Upper lobe of right lung (tissue), 1 donor: ENCODE measurements at regions not wholly inside any gene's neighbourhood (a gene's known extent, or its start where the extent isn't known, plus 50 kb on each side); places are given as distances from the start of the nearest gene placed in this dataset.

ENCODE experiments used
- ATAC-seq: fragments of 200-7000 bp; cut with Tn5 transposase; one replicate; pipeline ENCODE4 v1.9.1; 2020; ENCODE audit warnings: mild to moderate bottlenecking, moderate library complexity
- DNase-seq: peaks from one replicate; pipeline ENCODE4 v3.0.0-alpha.2; 2020
- H3K27ac ChIP-seq: fragments of 200-600 bp; one replicate; pipeline ENCODE4 v1.8.0; 2022
- H3K27me3 ChIP-seq: fragments of 200-600 bp; one replicate; pipeline ENCODE4 v1.8.0; 2022; ENCODE audit warnings: mild to moderate bottlenecking
- H3K36me3 ChIP-seq: fragments of 200-600 bp; one replicate; pipeline ENCODE4 v1.8.0; 2022
- H3K4me1 ChIP-seq: fragments of 200-600 bp; one replicate; pipeline ENCODE4 v1.8.0; 2022
- H3K4me3 ChIP-seq: fragments of 200-600 bp; one replicate; pipeline ENCODE4 v1.8.0; 2022; ENCODE audit warnings: mild to moderate bottlenecking
- H3K9me3 ChIP-seq: fragments of 200-600 bp; one replicate; pipeline ENCODE4 v1.8.0; 2022
- intact Hi-C: fragments of 100-400 bp; cut with DNase I; formaldehyde crosslinking; loops from one replicate; pipeline ENCODE4 v1.11.0; 2022
- TF ChIP-seq, protein P1 (sequence below): fragments of 200-600 bp; IDR thresholded peaks from one replicate; pipeline ENCODE4 v1.8.0; 2022; ENCODE audit warnings: antibody characterized with exemption
- donor health status: DM: no; HTN: yes; CAD: no; lungs with severe emphysema.

DNA sequence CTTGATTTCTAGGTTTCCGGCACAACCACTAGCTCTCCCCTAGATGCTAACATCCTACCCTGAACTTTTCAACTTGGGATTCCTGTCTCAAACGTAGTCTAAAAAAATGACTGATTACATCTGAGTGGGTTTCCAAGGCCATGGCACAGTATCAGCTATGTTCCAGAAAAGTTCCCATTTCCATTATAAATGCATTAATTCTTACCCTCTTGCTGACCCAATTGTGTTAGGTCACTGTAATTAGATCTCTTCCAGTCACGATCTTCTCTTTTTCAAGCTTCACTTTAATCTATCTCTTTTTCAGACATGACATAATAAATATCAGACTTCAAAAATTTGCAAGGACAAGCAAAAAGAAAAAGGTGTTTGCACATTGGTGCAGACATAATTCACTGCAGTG, 50.6 kb upstream of the PDE5A start:
- no peaks in the 10 kb centered on the region for H3K9me3 ChIP-seq
- no peak overlapping the region for H3K27ac ChIP-seq
- TF ChIP-seq, protein P1, sequence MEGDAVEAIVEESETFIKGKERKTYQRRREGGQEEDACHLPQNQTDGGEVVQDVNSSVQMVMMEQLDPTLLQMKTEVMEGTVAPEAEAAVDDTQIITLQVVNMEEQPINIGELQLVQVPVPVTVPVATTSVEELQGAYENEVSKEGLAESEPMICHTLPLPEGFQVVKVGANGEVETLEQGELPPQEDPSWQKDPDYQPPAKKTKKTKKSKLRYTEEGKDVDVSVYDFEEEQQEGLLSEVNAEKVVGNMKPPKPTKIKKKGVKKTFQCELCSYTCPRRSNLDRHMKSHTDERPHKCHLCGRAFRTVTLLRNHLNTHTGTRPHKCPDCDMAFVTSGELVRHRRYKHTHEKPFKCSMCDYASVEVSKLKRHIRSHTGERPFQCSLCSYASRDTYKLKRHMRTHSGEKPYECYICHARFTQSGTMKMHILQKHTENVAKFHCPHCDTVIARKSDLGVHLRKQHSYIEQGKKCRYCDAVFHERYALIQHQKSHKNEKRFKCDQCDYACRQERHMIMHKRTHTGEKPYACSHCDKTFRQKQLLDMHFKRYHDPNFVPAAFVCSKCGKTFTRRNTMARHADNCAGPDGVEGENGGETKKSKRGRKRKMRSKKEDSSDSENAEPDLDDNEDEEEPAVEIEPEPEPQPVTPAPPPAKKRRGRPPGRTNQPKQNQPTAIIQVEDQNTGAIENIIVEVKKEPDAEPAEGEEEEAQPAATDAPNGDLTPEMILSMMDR: no peak
- intact Hi-C loops: no loop called here
- no peaks in the 10 kb centered on the region for H3K36me3 ChIP-seq
- no peak for ATAC-seq
- no peak for DNase-seq
- no peak overlapping the region for H3K4me3 ChIP-seq
- no peaks in the 10 kb centered on the region for H3K27me3 ChIP-seq
- H3K4me1 ChIP-seq: peaks cover 5% of the 10 kb centered on the region

DNA sequence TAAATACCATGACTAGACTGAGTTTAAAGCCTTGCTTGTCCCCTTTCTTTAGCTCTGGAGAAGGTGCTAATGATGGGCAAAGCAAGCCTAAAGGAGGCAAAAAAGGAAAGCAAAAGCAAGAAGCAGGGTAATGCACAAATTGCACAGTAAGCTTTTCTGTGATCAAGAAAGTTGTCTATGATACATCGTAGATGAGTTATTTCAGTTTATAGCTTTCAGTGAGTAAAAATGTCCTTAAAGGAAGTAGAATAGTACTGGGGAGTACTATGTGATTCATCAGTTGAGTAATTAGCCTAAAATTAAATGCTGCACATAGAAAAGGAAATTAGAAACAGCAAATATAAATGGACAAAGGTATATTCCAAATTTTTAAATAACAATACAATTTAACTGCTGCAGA, 50.2 kb upstream of the PDE5A start:
- intact Hi-C loops: no loop called here
- DNase-seq (no peak), ATAC-seq (no peak)
- H3K27me3 ChIP-seq: no peaks in the 10 kb centered on the region
- H3K9me3 ChIP-seq: no peaks in the 10 kb centered on the region
- H3K4me3 ChIP-seq: peak overlapping the region; percentile 14
- TF ChIP-seq, protein P1: no peak
- no peaks in the 10 kb centered on the region for H3K36me3 ChIP-seq
- peaks cover 5% of the 10 kb centered on the region for H3K4me1 ChIP-seq
- H3K27ac ChIP-seq: peak overlapping the region; percentile 11
